AG04450 (cell line): ENCODE measurements at regions not wholly inside any gene's neighbourhood (a gene's known extent, or its start where the extent isn't known, plus 50 kb on each side); places are given as distances from the start of the nearest gene placed in this dataset.

Experiments used
- CTCF ChIA-PET: fragments of 300-600, 350-600 bp; formaldehyde crosslinking; extraction: SDS; loops from one replicate; lab custom pipeline; 2022; ENCODE audit warnings: antibody characterized with exemption, inconsistent platforms; lab: Charles Lee
- POLR2A ChIA-PET: fragments of 350-600 bp; formaldehyde crosslinking; extraction: SDS; loops from one replicate; lab custom pipeline; 2021; ENCODE audit warnings: antibody characterized with exemption, inconsistent platforms; lab: Yijun Ruan, JAX
- DNase-seq: peaks from one replicate; pipeline ENCODE4 v3.0.0-alpha.2; 2011; ENCODE audit warnings: low read depth, low spot score
- H3K27ac ChIP-seq: one replicate; pipeline ENCODE4 v1.5.1; 2012; ENCODE audit warnings: low read depth, low read length, control low read depth
- H3K27me3 ChIP-seq: one replicate; pipeline ENCODE4 v1.6.0; 2012; ENCODE audit warnings: low read length; ENCODE audit not compliant: control insufficient read depth, insufficient read depth
- H3K4me3 ChIP-seq: 2 replicates; pipeline ENCODE4 v1.5.1; 2011; ENCODE audit warnings: mild to moderate bottlenecking, low read depth, low read length, control low read depth
- H3K9me3 ChIP-seq: 2 replicates; pipeline ENCODE4 v1.5.1; 2012; ENCODE audit warnings: low read length; ENCODE audit not compliant: control insufficient read depth, insufficient read depth
- TF ChIP-seq, protein P1 (sequence below): IDR thresholded peaks from 2 replicates; pipeline ENCODE4 v1.5.1; 2011; ENCODE audit warnings: low read depth, low read length, control low read depth, inconsistent platforms

DNA sequence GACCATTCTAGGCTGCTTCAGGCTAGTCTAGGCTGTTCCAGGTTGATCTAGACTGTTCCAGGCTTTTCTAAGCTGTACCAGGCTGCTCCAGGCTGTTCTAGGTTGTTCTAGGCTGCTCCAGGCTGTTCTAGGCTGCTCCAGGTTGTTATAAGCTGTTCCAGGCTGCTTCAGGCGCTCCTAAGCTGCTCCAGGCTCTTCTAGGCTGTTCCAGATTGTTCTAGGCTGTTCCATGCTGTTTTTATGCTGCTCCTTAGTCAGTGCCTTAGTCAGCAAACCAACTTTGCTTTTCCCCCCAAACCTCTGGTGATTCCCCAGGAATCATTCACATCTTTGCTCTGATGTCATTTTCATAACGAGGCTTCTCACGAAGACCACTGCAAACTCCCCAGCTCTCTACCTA lies 171.4 kb upstream of the GALNT2 start:
- ChIA-PET CTCF (no interaction called here), POLR2A (no interaction called here)
- H3K27ac ChIP-seq, result no peak overlapping the region
- DNase-seq, result no peak
- no peaks in the 10 kb centered on the region for H3K9me3 ChIP-seq
- H3K27me3 ChIP-seq, result peaks cover 3% of the 10 kb centered on the region
- no peak overlapping the region for H3K4me3 ChIP-seq
- TF ChIP-seq, protein P1, sequence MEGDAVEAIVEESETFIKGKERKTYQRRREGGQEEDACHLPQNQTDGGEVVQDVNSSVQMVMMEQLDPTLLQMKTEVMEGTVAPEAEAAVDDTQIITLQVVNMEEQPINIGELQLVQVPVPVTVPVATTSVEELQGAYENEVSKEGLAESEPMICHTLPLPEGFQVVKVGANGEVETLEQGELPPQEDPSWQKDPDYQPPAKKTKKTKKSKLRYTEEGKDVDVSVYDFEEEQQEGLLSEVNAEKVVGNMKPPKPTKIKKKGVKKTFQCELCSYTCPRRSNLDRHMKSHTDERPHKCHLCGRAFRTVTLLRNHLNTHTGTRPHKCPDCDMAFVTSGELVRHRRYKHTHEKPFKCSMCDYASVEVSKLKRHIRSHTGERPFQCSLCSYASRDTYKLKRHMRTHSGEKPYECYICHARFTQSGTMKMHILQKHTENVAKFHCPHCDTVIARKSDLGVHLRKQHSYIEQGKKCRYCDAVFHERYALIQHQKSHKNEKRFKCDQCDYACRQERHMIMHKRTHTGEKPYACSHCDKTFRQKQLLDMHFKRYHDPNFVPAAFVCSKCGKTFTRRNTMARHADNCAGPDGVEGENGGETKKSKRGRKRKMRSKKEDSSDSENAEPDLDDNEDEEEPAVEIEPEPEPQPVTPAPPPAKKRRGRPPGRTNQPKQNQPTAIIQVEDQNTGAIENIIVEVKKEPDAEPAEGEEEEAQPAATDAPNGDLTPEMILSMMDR, result no peak

DNA sequence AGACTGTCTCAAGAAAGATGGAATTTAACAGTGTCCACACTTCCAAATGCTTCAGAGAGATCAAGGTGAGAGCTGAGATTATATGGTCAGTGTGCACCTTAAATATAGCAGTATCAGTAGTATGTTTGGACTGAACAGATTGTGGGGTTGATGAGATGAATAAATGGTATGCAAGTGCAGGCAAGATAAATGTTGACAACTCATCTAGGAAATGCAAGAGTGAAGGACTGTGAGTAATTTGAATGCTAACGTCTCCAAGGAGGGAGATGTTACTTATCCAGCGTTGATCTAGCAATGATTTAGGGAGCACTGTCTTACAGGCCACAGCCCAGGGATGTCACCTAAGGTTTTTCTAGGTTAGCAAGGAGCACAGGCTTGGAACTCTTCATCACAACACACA lies 170.7 kb upstream of the GALNT2 start:
- DNase-seq, result no peak
- ChIA-PET CTCF (no interaction called here), POLR2A (no interaction called here)
- no peak overlapping the region for H3K4me3 ChIP-seq
- no peak overlapping the region for H3K27ac ChIP-seq
- no peaks in the 10 kb centered on the region for H3K9me3 ChIP-seq
- H3K27me3 ChIP-seq, result peaks cover 3% of the 10 kb centered on the region
- TF ChIP-seq, protein P1, result no peak

DNA sequence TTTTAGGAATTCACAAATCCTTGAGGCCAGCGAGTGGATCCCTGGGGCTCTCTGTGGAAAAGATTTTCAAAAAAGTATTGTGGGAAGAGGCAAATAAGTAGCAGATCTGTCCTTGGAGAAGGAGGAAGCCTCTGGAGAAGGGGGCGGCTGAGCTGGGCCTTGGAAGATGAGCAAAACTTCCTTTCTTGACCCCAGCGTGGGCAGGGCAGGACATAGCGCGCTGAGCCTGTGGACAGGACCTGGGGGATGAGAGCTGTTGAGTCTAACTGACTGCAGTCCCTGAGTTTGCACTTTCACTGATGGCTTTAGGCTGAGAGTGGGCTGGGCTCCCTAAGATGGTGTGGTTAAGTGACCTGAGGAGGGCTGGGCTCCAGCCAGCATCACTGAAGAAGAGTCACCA lies 170.2 kb upstream of the GALNT2 start:
- no peak overlapping the region for H3K27ac ChIP-seq
- TF ChIP-seq, protein P1, result no peak
- CTCF ChIA-PET, result no interaction called here
- POLR2A ChIA-PET, result no interaction called here
- H3K9me3 ChIP-seq, result no peaks in the 10 kb centered on the region
- H3K4me3 ChIP-seq, result no peak overlapping the region
- peaks cover 3% of the 10 kb centered on the region for H3K27me3 ChIP-seq
- no peak for DNase-seq

DNA sequence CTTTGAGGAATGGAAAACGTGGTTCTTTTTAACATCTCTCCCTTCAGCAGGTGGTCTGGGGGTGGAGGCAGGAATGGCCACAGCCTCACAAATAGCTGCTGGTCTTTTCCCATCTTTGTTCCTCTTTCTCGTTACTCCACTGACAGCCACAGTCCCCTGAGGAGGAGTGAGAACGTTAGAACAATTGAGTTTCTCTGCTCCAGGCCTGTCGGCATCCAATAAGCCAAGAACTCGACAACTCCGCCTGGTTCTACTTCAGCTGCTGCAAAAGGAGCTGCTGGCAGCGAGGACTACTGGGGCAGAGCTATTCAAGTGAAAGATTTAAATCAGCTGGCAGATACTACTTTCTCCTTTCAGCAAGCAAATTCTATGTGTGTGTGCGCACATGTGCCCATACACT lies 169.5 kb upstream of the GALNT2 start:
- H3K27ac ChIP-seq, result no peak overlapping the region
- DNase-seq, result no peak
- ChIA-PET POLR2A (no interaction called here), CTCF (no interaction called here)
- TF ChIP-seq, protein P1, result no peak
- H3K27me3 ChIP-seq, result peaks cover 3% of the 10 kb centered on the region
- no peaks in the 10 kb centered on the region for H3K9me3 ChIP-seq
- no peak overlapping the region for H3K4me3 ChIP-seq

DNA sequence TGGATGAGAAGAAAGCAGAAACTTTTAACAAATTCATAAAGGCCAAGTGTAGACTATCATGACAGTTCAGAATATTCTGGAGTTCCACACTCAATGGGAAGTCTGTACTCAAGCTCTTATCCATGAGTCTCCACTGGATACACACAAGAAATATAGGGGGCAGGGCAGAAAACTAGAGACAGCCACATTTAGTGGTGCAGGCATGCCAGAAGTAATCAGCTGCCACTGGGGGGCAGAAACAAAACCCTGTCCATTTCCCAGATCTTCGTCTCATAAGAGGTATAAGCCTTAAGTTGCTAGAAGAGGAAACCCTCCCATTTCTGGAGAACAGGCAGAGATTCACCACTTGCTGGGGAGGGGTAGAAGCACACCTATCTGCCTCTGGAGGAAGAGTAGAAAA lies 166.8 kb upstream of the GALNT2 start:
- no peak for DNase-seq
- POLR2A ChIA-PET, result no interaction called here
- TF ChIP-seq, protein P1, result no peak
- Histone ChIP-seq H3K9me3 (no peaks in the 10 kb centered on the region), H3K27me3 (no peaks in the 10 kb centered on the region), H3K4me3 (no peak overlapping the region), H3K27ac (no peak overlapping the region)
- CTCF ChIA-PET, result interaction anchor here (1.1 kb wide), 1 partner anchor 18 kb away, joined by 3 read pairs; no protein-coding TSS in a partner anchor
